ENCODE measurements at regions not wholly inside any gene's neighbourhood (a gene's known extent, or its start where the extent isn't known, plus 50 kb on each side); places are given as distances from the start of the nearest gene placed in this dataset.

- DNase-seq (ENCODE audit: low read depth, low spot score): no peak
- no peak for TF ChIP-seq CTCF (conservative IDR thresholded peaks at IDR 0.05)
- H3K27me3 Mint-ChIP-seq (ENCODE audit: low read depth): no peaks in the 10 kb centered on the region
- H3K27ac Mint-ChIP-seq (ENCODE audit: unreplicated experiment): peak overlapping the region; percentile 51
- peaks cover 7% of the 10 kb centered on the region for H3K9me3 Mint-ChIP-seq
- peak overlapping the region; percentile 7 for H3K4me3 Mint-ChIP-seq
- H3K4me1 Mint-ChIP-seq: peaks cover 79% of the 10 kb centered on the region
- no peaks in the 10 kb centered on the region for H3K36me3 Mint-ChIP-seq (ENCODE audit: low read depth)
Observed at GRCh38 chr6:14824060-14824459, 421.8 kb upstream of the JARID2 start.

- no peak for TF ChIP-seq CTCF (conservative IDR thresholded peaks at IDR 0.05)
- DNase-seq (ENCODE audit: low read depth, low spot score): no peak
- no peaks in the 10 kb centered on the region for H3K27me3 Mint-ChIP-seq (ENCODE audit: low read depth)
- H3K27ac Mint-ChIP-seq (ENCODE audit: unreplicated experiment): peak overlapping the region; percentile 51
- H3K4me3 Mint-ChIP-seq: peak overlapping the region; percentile 32
- peaks cover 75% of the 10 kb centered on the region for H3K4me1 Mint-ChIP-seq
- peaks cover under 1% of the 10 kb centered on the region for H3K9me3 Mint-ChIP-seq
- H3K36me3 Mint-ChIP-seq (ENCODE audit: low read depth): no peaks in the 10 kb centered on the region
Observed at GRCh38 chr6:14824484-14825275, 421.2 kb upstream of the JARID2 start.

- TF ChIP-seq CTCF (conservative IDR thresholded peaks at IDR 0.05): no peak
- H3K9me3 Mint-ChIP-seq: no peaks in the 10 kb centered on the region
- DNase-seq (ENCODE audit: low read depth, low spot score): no peak
- no peaks in the 10 kb centered on the region for H3K27me3 Mint-ChIP-seq (ENCODE audit: low read depth)
- H3K27ac Mint-ChIP-seq (ENCODE audit: unreplicated experiment): no peak overlapping the region
- H3K4me3 Mint-ChIP-seq: no peak overlapping the region
- no peaks in the 10 kb centered on the region for H3K36me3 Mint-ChIP-seq (ENCODE audit: low read depth)
- peaks cover 84% of the 10 kb centered on the region for H3K4me1 Mint-ChIP-seq
Observed at GRCh38 chr6:14826456-14826855, 419.4 kb upstream of the JARID2 start.

- Mint-ChIP-seq H3K27me3 (ENCODE audit: low read depth) (no peaks in the 10 kb centered on the region), H3K4me3 (no peak overlapping the region), H3K27ac (ENCODE audit: unreplicated experiment) (no peak overlapping the region), H3K36me3 (ENCODE audit: low read depth) (no peaks in the 10 kb centered on the region), H3K4me1 (peaks cover 87% of the 10 kb centered on the region), H3K9me3 (no peaks in the 10 kb centered on the region)
- no peak for TF ChIP-seq CTCF (conservative IDR thresholded peaks at IDR 0.05)
- no peak for DNase-seq (ENCODE audit: low read depth, low spot score)
Observed at GRCh38 chr6:14827354-14827753, 418.5 kb upstream of the JARID2 start.

- Mint-ChIP-seq H3K36me3 (ENCODE audit: low read depth) (no peaks in the 10 kb centered on the region), H3K27me3 (ENCODE audit: low read depth) (no peaks in the 10 kb centered on the region), H3K4me3 (no peak overlapping the region), H3K4me1 (peaks cover 86% of the 10 kb centered on the region), H3K9me3 (no peaks in the 10 kb centered on the region), H3K27ac (ENCODE audit: unreplicated experiment) (no peak overlapping the region)
- TF ChIP-seq CTCF (conservative IDR thresholded peaks at IDR 0.05): no peak
- DNase-seq (ENCODE audit: low read depth, low spot score): no peak
Observed at GRCh38 chr6:14828201-14828611, 417.7 kb upstream of the JARID2 start.
